CD1c-positive myeloid dendritic cell (primary cell): ENCODE measurements at regions not wholly inside any gene's neighbourhood (a gene's known extent, or its start where the extent isn't known, plus 50 kb on each side); places are given as distances from the start of the nearest gene placed in this dataset.
A peak's percentile ranks its signal among the peaks of the same experiment; 100 is the strongest.

Experiments used
- DNase-seq: peaks from one replicate; pipeline ENCODE4 v3.0.0-alpha.2; 2016; ENCODE audit errors: extremely low spot score

DNA sequence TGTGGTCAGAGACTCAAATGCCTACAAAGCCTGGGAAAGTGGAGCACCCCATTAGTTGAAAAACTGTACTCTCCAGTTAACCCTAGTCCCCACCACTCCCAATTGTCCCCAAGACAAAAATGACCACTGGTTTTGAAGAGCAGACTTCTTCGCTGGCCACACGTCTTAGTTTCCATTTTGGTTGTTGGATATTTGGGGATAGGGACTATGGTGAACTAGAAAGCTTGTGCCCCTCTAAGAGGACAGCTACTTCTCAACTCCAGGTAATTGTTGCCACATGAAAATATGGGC is 109.4 kb upstream of the SPRY4 start:
- DNase-seq, result no peak

DNA sequence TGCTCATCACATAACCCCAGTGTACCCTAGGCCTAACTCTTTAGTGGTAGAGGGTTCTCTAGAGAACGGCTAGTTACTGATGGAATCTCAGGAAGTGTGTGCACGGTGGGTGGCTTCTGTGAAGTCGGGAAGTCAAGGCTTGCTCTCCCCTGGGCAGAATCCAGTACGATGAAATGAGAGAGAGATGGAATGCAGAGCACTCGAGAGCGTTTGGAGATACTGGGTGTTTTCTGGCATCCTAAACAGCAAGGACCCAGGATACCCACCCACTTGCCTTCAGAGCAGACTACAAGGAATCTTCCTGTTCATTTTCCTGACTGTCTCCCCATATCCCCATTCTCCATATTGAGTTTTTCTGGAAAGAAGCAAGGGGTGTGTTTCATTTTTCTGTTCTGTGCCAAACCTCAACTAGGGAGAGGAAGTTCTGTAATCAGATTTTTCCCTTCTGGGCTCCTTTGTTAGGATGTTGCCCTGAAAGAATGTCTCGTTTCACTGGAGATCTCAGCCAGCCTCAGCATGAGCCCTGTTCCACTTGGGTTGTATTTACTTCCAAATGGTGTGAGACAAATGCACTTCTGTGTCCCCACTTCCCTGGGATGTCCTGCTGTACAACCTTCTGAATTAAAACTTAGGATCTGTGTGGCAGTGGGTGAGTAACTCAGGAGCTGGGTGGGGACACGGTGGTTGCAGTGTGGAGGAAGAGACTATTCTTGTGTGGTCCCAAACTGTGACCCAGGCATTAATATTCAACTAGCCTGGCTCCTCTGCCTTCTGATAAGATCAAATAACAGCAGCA is 108.9 kb upstream of the SPRY4 start:
- no peak for DNase-seq

- DNase-seq, result no peak
Measured at GRCh38 chr5:142432961-142433360, 108.1 kb upstream of the SPRY4 start.

DNA sequence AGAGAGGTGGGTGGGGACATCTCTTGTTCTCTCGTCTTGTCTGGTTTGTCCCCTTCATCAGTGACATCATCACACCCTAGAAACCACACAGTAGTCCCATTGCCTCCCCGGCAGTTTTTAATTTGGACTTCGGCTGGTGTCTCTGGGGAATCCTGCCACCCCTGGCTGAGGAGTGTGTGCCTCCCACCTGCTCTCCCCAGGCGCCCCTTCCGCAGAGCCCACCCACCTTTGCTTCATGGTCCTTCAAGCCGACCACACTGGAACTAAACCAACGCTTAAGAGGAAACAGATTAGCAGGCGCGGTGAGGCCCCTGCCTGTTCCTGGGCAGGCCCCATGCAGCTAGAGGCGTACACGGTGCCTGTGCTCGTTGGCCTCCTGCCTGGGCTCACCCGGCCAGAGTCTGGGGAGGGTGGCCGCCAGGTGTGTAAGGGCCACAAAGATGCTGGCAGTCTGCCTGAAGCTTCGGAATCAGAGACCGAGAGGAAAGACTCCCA is 107.6 kb upstream of the SPRY4 start:
- no peak for DNase-seq

DNA sequence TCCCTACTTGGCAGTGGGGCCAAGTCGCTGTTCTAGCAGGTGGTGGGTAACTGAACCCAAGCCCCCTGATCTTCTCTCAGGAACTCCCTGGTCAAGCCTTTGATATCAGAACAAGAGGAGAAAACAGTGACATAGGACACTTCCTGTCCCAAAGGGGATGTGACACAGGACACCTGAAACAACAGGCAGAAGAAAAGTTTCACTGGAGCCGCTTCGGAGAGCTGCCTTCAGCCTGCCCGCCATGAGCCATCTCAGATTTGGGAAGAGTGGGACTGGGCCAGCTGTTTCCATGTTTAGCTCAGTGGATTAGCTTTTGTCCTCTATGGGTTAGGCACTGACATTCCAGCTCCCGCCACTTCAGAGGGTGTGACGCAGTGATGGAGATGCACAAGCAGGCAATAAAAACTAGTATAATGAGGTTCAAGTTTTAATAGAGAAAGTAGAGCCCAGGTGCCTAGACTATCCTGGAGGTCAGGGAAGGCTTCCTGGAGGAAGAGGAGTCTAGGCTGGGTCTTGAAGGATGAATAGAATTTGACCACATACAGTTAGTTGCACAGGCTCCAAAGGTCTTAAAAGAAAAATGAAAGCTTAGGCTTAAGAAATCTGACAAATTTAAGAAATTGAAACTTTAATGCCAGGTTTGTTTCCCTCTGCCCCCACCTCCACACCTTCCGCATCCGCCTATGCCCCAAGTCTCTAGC is 104.1 kb upstream of the SPRY4 start:
- DNase-seq, result no peak

- DNase-seq, result no peak
Measured at GRCh38 chr5:142428036-142428772, 103.4 kb upstream of the SPRY4 start.

- DNase-seq, result no peak
Measured at GRCh38 chr5:142427529-142427928, 102.7 kb upstream of the SPRY4 start.

- no peak for DNase-seq
Measured at GRCh38 chr5:142427015-142427364, 102.2 kb upstream of the SPRY4 start.

DNA sequence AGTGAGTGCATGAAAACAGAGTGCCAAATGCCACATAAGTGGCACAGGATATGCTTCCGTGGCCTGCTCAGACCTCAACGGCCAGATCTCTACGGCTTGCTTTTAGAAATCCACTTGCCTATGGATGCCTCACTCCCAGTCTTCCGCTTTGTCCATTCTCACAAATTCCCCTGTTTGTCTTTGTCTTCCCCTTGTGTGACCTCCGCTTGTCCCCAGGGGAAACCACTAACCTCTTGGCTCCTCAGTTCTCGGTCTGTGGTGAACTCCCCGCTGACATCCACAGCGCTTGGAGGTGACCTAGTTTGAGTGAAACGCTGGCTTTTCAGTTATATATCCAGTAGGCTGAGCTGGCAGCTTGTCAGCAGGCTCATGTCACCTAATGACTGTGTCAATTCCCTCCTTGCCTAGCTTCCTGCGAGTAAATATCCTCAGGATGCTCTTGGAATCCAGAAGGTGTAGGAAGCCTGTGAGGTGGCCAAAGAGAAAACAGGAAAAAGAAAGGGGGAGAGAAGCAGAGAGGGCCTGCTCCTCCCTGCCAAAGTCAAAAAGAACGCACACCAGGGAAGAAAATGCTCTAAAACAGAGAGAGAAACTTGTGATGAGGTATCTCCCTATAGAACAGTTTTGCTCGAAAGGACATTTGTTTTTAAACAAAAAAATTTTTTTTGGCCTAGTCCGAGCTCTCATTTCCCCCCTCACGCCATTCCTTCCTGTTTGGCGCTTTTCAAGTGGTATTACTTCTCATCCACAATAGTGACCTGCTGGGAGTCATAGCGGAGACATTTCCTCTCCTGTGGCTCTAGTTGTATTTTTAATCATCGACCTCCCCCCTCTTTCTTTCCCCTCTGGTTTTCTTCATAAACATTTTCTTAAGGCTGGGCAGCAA is 101.6 kb upstream of the SPRY4 start:
- peak; percentile 4 for DNase-seq

DNA sequence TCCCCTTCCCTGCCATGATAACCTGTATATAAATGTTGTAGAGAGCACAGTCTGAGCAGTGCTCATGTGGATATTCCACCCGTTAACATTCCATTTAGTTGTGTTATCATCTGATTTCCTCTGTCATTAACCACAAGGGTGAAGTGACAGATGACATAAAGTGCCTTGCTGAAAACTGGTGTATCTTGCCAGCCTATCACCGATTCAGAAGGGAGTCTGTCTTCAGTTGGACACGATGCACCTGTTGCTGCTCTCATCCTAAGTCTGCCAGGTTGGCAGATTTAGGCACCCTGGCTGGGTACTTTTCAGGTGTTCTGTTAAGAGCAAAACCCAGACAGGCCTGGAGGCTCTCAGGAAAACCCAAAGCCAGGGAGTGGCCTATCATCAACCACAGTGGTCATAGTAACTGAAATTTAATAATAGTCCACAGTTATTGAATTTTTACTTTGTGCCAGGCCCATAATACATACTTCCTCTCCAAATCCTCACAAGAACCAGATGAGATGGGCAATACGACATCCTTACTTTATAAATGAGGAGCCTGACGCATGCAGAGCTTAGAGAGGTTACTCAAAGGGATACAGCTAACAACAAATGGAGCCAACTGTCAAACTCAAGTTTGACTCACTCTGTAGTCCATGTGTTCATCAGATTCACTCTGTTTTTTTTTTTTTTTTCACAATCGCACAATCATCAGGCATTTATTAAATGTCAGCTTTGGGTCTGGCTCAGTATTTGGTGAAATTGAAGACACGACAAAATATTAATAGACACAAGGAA is 100.7 kb upstream of the SPRY4 start:
- DNase-seq, result no peak

GRCh38 chr5:142422429-142422828 is 97.6 kb upstream of the SPRY4 start:
- no peak for DNase-seq

DNA sequence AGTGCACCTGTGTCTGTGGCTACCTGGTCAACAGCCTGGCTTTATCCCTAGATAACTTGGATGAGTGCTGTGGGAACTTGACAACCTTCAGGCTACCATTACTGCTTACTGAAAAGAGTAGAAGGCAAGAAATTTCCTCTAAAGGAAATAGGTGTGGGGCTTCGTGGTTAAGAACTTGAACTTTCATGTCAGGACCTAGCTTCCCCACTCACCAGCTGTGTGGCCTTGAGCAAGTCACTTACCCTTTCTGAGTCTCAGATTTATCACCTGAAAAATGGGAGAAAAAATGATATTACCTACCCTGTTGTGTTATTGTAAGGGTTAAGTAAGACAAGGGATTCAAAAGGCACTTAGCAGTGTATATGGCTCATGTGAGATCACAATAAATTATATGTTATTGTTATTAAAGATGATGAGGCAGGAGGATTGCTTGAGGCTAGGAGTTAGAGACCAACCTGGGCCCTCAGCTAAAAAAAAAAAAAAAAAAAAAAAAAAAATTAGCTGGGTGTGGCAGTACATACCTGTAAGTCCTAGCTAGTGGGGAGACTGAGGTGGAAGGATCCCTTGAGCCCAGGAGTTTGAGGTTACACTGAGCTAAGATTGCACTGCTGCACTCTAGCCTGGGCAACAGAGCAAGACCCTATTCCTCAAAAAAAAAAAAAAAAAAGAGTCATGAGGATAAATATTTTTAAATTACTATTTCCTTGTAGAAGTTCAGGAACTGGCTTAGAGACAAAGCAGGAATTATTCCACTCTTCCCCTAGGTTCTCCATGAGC is 97.0 kb upstream of the SPRY4 start:
- DNase-seq, result no peak

- DNase-seq, result no peak
Measured at GRCh38 chr5:142421228-142421617, 96.4 kb upstream of the SPRY4 start.

GRCh38 chr5:142420561-142421227 is 95.9 kb upstream of the SPRY4 start:
- peak; percentile 5 for DNase-seq

GRCh38 chr5:142412581-142412980 is 87.8 kb upstream of the SPRY4 start:
- no peak for DNase-seq

GRCh38 chr5:142411656-142412425 is 87.0 kb upstream of the SPRY4 start:
- no peak for DNase-seq

GRCh38 chr5:142411103-142411502 is 86.3 kb upstream of the SPRY4 start:
- DNase-seq, result no peak

GRCh38 chr5:142408981-142409481 is 84.2 kb upstream of the SPRY4 start:
- no peak for DNase-seq

DNA sequence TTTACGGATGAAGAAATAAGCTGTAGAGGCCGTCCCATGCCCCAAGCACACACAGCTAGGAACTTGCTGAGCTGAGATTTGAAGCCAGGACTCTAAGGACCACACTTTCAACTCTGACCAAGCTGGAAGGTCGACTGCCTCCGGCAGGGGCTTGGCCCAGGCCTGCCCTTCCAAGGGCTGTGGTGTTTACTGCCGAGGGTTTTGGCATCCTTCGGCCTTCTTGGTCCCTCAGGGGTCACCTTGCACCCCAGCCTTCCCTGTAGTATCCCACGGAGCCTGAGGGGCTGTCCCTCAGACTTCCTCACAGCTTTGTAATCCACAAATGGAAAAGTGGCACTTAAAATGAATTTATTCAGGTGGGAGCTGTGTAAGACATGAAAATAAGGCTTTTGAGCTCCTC is 83.7 kb upstream of the SPRY4 start:
- DNase-seq, result no peak
